ENCODE measurements at regions not wholly inside any gene's neighbourhood (a gene's known extent, or its start where the extent isn't known, plus 50 kb on each side); places are given as distances from the start of the nearest gene placed in this dataset.

GRCh38 chr1:199792874-199793273 is 234.6 kb upstream of the NR5A2 start:
- Histone ChIP-seq H3K27ac (no peak overlapping the region), H3K36me3 (ENCODE audit: insufficient read depth, low read length) (no peaks in the 10 kb centered on the region), H3K9me3 (ENCODE audit: low read depth, low read length) (no peaks in the 10 kb centered on the region), H3K4me3 (no peak overlapping the region), H3K9ac (ENCODE audit: insufficient read length) (no peak overlapping the region)
- DNase-seq (ENCODE audit: low read depth, low spot score): no peak
- TF ChIP-seq EZH2 (IDR thresholded peaks at IDR 0.05): no peak
- no peak for TF ChIP-seq FOXP2 (optimal IDR thresholded peaks at IDR 0.05; ENCODE audit: control extremely low read depth, extremely low read length, insufficient read depth)

GRCh38 chr1:199794105-199794863 is 233.2 kb upstream of the NR5A2 start:
- Histone ChIP-seq H3K27ac (no peak overlapping the region), H3K36me3 (ENCODE audit: insufficient read depth, low read length) (no peaks in the 10 kb centered on the region), H3K4me3 (no peak overlapping the region), H3K9ac (ENCODE audit: insufficient read length) (no peak overlapping the region), H3K9me3 (ENCODE audit: low read depth, low read length) (no peaks in the 10 kb centered on the region)
- no peak for DNase-seq (ENCODE audit: low read depth, low spot score)
- TF ChIP-seq FOXP2 (optimal IDR thresholded peaks at IDR 0.05; ENCODE audit: control extremely low read depth, extremely low read length, insufficient read depth) (no peak), POLR2AphosphoS5 (IDR thresholded peaks at IDR 0.05; ENCODE audit: borderline replicate concordance, low read depth, low read length) (no peak), EZH2 (IDR thresholded peaks at IDR 0.05) (no peak)

- H3K9ac ChIP-seq (ENCODE audit: insufficient read length): no peak overlapping the region
- H3K27ac ChIP-seq: no peak overlapping the region
- no peaks in the 10 kb centered on the region for H3K9me3 ChIP-seq (ENCODE audit: low read depth, low read length)
- DNase-seq (ENCODE audit: low read depth, low spot score): no peak
- H3K36me3 ChIP-seq (ENCODE audit: insufficient read depth, low read length): no peaks in the 10 kb centered on the region
- no peak overlapping the region for H3K4me3 ChIP-seq
- no peak for TF ChIP-seq POLR2AphosphoS5 (IDR thresholded peaks at IDR 0.05; ENCODE audit: borderline replicate concordance, low read depth, low read length)
- TF ChIP-seq EZH2 (IDR thresholded peaks at IDR 0.05): no peak
- no peak for TF ChIP-seq FOXP2 (optimal IDR thresholded peaks at IDR 0.05; ENCODE audit: control extremely low read depth, extremely low read length, insufficient read depth)
Observed at GRCh38 chr1:199799116-199799515, 228.4 kb upstream of the NR5A2 start.

GRCh38 chr1:199804526-199804925 is 223.0 kb upstream of the NR5A2 start:
- no peak for DNase-seq (ENCODE audit: low read depth, low spot score)
- Histone ChIP-seq H3K4me3 (no peak overlapping the region), H3K9ac (ENCODE audit: insufficient read length) (no peak overlapping the region), H3K9me3 (ENCODE audit: low read depth, low read length) (no peaks in the 10 kb centered on the region), H3K36me3 (ENCODE audit: insufficient read depth, low read length) (no peaks in the 10 kb centered on the region), H3K27ac (no peak overlapping the region)
- TF ChIP-seq EZH2 (IDR thresholded peaks at IDR 0.05): no peak
- TF ChIP-seq FOXP2 (optimal IDR thresholded peaks at IDR 0.05; ENCODE audit: control extremely low read depth, extremely low read length, insufficient read depth): no peak
- no peak for TF ChIP-seq POLR2AphosphoS5 (IDR thresholded peaks at IDR 0.05; ENCODE audit: borderline replicate concordance, low read depth, low read length)

- TF ChIP-seq EZH2 (IDR thresholded peaks at IDR 0.05): no peak
- no peak for TF ChIP-seq FOXP2 (optimal IDR thresholded peaks at IDR 0.05; ENCODE audit: control extremely low read depth, extremely low read length, insufficient read depth)
- TF ChIP-seq POLR2AphosphoS5 (IDR thresholded peaks at IDR 0.05; ENCODE audit: borderline replicate concordance, low read depth, low read length): no peak
- Histone ChIP-seq H3K9ac (ENCODE audit: insufficient read length) (no peak overlapping the region), H3K9me3 (ENCODE audit: low read depth, low read length) (no peaks in the 10 kb centered on the region), H3K27ac (no peak overlapping the region), H3K4me3 (no peak overlapping the region), H3K36me3 (ENCODE audit: insufficient read depth, low read length) (no peaks in the 10 kb centered on the region)
- DNase-seq (ENCODE audit: low read depth, low spot score): no peak
Observed at GRCh38 chr1:199808110-199808870, 219.2 kb upstream of the NR5A2 start.

GRCh38 chr1:199809311-199809710 is 218.2 kb upstream of the NR5A2 start:
- DNase-seq (ENCODE audit: low read depth, low spot score): no peak
- Histone ChIP-seq H3K36me3 (ENCODE audit: insufficient read depth, low read length) (no peaks in the 10 kb centered on the region), H3K27ac (no peak overlapping the region), H3K9ac (ENCODE audit: insufficient read length) (no peak overlapping the region), H3K4me3 (no peak overlapping the region), H3K9me3 (ENCODE audit: low read depth, low read length) (no peaks in the 10 kb centered on the region)
- TF ChIP-seq POLR2AphosphoS5 (IDR thresholded peaks at IDR 0.05; ENCODE audit: borderline replicate concordance, low read depth, low read length) (no peak), FOXP2 (optimal IDR thresholded peaks at IDR 0.05; ENCODE audit: control extremely low read depth, extremely low read length, insufficient read depth) (no peak), EZH2 (IDR thresholded peaks at IDR 0.05) (no peak)

- DNase-seq (ENCODE audit: low read depth, low spot score): no peak
Observed at GRCh38 chr1:199811163-199811562, 216.3 kb upstream of the NR5A2 start.

GRCh38 chr1:199813198-199813597 is 214.3 kb upstream of the NR5A2 start:
- no peak for DNase-seq (ENCODE audit: low read depth, low spot score)
- TF ChIP-seq EZH2 (IDR thresholded peaks at IDR 0.05) (no peak), POLR2AphosphoS5 (IDR thresholded peaks at IDR 0.05; ENCODE audit: borderline replicate concordance, low read depth, low read length) (no peak), FOXP2 (optimal IDR thresholded peaks at IDR 0.05; ENCODE audit: control extremely low read depth, extremely low read length, insufficient read depth) (no peak)
- H3K27ac ChIP-seq: no peak overlapping the region
- no peak overlapping the region for H3K4me3 ChIP-seq
- no peaks in the 10 kb centered on the region for H3K9me3 ChIP-seq (ENCODE audit: low read depth, low read length)
- no peaks in the 10 kb centered on the region for H3K36me3 ChIP-seq (ENCODE audit: insufficient read depth, low read length)
- no peak overlapping the region for H3K9ac ChIP-seq (ENCODE audit: insufficient read length)

More at GRCh38 chr1:199811163-199811562, 216.3 kb upstream of the NR5A2 start:
- Histone ChIP-seq H3K27ac (no peak overlapping the region), H3K36me3 (ENCODE audit: insufficient read depth, low read length) (no peaks in the 10 kb centered on the region), H3K4me3 (no peak overlapping the region), H3K9me3 (ENCODE audit: low read depth, low read length) (no peaks in the 10 kb centered on the region), H3K9ac (ENCODE audit: insufficient read length) (no peak overlapping the region)
- no peak for TF ChIP-seq FOXP2 (optimal IDR thresholded peaks at IDR 0.05; ENCODE audit: control extremely low read depth, extremely low read length, insufficient read depth)
- TF ChIP-seq POLR2AphosphoS5 (IDR thresholded peaks at IDR 0.05; ENCODE audit: borderline replicate concordance, low read depth, low read length): no peak
- TF ChIP-seq EZH2 (IDR thresholded peaks at IDR 0.05): no peak

Measured in SK-N-MC (cell line).